HG02571 (cell line): ENCODE measurements at regions not wholly inside any gene's neighbourhood (a gene's known extent, or its start where the extent isn't known, plus 50 kb on each side); places are given as distances from the start of the nearest gene placed in this dataset.
"Not testable (repeated sequence)": the region's sequence is repeated elsewhere in the genome, so short reads cannot be mapped to it uniquely, and the experiment has no call there.

Source experiments
- ATAC-seq: cut with Tn5 transposase; IDR thresholded peaks from one replicate; pipeline ENCODE4 v1.9.1; 2021; ENCODE audit warnings: mild to moderate bottlenecking, moderate library complexity; ENCODE audit not compliant: unreplicated experiment

DNA sequence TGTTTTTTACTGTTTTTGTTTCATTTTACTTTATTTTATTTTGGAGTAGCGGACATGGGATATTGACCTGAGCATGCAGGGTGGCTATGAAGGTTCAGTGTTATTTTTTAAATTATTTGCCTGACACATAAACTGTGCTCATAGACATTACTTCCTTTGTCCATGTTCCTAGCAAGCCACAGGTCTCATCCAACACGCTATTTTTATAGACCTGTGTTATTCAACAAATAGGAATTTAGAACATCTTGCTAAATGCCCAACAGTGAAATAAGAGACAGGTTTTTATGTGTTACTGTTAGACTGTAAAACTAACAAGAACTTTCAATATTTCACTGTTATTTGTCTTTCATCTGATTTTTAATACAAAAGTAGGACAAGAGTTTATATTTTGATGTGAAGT lies 756.4 kb downstream of the KCNT2 start:
- no peak for ATAC-seq

DNA sequence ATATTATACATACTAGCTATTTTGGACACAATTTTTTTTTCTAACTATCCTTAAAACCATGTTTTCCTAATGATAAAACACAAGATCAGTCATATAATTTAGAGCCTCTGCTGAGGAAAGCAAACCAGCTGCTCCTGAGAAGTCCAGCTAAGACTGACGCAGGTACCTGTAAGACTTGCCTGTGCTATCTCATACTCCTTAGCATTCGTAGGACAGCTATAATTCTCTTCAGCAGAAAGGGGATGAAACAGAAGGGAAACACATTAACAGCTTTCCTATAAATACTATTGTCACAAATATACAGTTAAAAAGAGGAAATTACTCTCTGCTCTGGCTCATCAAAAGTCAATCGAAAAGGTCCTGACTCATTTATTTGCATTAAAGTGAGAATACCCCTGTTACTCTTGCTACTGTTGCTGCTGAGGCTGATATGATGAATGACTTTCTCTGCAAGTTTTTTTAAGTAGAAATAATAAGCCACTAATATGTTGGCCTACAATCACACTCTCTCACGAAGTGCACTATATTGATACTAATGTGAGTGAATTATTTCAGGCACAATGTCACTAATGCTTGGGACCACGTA lies 757.1 kb downstream of the KCNT2 start:
- ATAC-seq, result no peak

DNA sequence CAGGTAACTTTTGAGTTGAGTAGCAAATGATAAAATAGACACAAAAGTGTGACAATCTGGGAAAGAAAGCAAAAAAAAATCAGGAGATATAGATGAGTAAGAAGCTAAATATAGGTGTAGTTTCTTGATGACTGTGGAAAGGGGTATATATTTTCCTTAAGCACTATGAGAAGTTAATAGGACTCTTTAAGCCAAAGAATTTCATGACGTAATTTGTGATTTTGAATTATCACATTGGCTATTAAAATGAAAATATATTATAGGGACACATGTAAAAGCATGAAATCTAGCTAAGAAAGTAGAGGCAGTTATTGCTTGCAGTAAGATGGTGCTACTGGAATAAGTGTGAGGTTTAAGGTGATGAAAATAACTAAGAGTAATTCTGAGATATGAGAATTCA lies 759.1 kb downstream of the KCNT2 start:
- no peak for ATAC-seq

DNA sequence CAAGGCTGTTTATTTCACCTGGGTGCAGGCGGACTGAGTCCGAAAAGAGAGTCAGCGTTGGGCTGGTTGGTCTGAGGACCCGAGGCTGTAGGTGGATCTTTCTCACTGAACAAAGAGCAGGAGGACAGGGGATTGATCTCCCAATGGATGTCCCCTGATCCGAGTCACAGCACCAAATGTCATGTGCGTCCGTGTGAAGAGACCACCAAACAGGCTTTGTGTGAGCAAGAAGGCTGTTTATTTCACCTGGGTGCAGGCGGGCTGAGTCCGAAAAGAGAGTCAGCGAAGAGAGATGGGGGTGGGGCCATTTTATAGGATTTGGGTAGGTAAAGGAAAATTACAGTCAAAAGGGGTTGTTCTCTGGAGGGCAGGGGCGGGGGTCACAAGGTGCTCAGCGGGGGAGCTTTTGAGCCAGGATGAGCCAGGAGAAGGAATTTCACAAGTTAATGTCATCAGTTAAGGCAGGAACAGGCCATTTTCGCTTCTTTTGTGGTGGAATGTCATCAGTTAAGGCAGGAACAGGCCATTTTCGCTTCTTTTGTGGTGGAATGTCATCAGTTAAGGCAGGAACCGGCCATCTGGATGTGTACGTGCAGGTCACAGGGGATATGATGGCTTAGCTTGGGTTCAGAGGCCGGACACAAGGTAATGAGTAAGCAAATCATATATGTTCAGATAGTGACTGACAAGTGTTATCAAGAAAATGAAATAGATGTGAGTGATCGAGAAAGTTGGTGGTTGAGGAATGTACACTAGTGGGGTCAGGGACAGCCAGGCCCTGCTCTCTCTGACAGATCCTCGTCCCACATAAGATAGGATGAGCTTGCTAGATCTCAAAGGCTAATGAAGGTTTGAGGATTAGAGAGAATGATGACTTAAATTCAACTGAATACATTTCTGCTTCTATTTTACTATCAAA lies 760.0 kb downstream of the KCNT2 start:
- not testable (repeated sequence) for ATAC-seq

DNA sequence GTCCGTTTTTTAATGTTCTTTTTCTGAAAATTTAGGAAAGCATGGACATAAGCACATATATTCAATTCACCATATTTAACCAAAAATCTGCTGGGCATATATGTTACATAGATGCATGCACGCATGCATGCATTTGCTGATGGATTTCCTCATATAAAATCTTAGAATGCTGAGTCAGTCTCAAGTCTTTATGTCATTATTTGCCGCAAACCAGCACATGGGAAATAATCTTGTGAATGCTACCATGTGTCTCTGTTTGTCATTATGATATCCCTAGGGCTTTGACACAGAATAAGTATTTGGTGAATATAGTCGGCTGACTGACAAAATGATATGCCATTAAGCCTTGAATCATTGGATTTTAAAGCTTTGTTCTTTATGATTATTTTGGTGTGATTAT lies 776.5 kb downstream of the KCNT2 start:
- no peak for ATAC-seq

DNA sequence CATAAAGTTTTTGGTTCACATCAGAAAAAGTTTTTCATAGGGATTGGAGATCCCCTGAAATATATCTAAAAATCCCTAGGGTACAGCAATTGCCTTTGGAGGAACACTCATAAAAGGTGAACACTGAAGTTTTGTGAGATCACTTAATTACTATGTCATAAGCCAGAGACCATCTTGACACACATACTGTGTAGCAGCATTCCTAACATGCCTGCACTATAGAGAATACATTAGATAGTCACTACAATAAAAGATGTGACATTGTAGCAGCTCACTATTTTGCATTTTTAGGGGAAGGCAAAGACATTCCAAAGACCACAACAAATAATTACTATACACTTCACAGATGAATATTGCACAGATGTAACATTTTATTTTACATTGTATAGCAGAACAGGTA lies 779.9 kb downstream of the KCNT2 start:
- ATAC-seq, result no peak

DNA sequence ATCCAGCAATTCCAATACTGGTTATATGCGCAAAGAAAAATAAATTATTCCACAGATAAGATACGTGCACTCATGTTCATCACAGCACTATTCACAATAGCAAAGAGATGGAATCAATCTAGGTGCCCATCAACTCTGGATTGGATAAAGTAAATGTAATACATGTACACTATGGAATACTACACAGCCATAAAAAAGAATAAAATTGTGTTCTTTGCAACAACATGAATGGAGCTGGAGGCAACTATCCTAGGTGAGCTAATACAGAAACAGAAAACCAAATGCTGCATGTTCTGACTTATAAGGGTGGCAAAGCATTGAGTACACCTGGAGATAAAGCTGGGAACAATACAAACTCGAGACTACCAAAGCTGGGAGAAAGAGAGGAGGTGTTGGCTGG lies 787.3 kb downstream of the KCNT2 start:
- ATAC-seq, result no peak

DNA sequence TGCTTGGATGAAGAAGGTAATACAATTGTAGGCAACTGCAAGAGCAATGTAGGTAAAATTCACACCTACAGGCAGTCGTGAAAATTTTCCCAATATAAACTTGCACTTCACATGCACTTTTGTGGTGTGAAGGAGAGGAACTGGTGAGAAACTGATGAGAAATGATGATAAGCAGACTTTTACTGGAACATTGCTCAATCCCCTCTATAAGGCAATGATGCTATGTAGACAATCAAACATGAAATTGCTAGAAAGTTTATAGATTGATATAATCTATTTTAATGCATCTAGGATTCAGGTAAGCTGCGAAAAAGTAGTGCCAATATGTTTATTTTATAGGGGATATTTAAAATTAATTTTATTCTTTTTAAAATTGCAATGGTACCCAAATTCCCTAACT lies 802.2 kb downstream of the KCNT2 start:
- ATAC-seq, result no peak

DNA sequence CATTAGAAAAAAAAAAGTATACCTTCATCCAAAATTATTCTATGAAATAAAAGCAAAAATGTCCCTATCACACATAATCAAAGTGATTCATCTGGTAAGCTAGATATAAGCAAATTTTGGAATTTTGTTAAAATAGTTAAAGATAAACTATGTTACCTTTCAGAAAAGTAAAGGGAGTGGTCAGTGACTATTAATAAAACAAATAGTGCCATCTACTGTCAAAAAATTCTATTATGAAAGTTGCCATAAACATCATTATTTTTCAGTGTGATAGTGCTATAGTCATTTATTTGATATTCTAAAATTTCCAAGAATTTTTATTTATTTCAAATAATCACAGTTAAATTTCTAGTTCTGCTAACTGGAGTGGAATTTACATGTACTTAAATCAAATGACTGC lies 803.7 kb downstream of the KCNT2 start:
- no peak for ATAC-seq

DNA sequence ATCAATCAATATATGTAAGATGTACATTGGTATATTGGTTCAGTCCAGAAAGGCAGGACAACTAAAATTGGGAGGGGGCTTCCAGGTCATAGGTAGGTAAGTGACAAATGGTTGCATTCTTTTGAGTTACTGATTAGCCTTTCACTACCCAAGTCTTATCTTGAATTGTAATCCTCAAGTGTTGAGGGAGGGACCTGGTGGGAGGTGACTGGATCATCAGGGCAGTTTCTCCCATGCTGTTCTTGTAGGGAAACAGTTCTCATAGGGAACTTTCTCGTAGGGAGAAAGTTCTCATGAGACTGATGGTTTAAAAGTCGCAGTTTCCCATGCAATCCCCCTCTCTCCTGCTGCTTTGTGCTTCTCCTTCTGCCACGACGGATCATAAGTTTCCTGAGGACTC lies 809.2 kb downstream of the KCNT2 start:
- no peak for ATAC-seq

DNA sequence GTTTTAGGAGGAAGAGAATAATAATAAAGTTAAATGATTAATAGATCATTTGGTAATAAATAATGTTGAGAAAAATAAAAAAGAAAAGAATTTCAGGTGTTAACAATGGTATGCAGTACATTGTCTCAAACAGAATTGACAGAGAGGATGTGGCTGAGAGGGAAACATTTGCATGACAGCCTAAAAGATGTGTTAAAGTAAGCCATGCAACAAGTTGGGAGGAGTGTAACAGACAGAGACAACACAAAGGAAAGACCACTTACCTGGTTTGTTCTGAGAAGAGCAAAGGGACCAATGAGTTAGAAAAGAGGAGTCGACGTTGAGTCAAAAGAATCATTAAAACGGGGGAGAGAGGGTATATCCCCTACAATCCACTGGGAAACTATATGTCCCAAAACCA lies 814.0 kb downstream of the KCNT2 start:
- ATAC-seq, result no peak

DNA sequence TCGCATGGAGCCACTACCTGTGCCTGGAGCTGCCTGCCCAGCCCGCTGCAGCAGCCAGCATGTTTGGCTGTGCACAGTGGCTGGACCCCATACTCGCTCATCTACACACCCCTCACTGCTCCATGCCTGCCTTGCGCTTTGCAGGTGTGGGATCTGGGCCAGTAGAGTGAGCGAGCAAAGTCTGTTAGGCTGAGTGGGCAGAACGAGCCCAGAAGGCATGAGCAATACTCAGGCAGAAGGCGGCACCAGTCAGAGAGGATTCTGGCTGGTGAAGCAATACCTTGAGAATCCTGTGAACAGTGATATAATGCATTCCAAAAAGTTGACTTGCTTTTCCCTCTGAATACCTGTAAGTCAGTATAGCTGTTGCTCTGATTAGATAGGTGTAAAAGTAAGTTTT lies 816.4 kb downstream of the KCNT2 start:
- no peak for ATAC-seq

DNA sequence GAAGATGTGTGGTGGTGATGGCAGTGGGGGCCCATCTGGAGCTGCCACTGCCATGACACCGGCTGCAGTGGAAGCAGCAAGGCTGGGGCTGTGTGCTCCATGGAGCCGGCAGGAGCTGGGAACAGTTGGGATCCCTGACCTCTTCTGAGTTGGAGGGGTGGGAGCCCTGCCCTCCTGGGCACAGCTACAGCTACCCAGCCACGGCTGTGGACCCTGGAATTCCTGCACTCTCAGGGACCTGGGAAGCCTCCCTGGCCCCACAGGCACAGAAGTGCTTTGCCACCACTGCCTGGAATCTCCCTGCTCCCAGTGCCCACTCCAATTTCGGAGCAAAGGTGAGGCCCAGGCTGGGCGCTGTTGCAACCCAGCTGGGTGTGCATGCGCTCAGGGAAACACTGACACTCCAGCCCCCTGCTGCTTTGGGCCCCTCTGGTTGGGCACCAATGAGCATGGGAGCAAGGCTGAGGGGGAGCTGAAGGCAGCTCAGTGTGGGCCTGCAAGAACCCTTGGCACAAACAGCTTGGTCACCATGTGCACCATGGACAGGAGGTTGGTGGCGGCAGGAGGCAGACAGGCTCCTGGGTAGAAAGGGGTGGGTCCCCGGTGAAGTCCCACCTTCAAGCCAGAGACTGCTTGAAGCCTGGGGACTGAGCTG lies 817.6 kb downstream of the KCNT2 start:
- no peak for ATAC-seq

DNA sequence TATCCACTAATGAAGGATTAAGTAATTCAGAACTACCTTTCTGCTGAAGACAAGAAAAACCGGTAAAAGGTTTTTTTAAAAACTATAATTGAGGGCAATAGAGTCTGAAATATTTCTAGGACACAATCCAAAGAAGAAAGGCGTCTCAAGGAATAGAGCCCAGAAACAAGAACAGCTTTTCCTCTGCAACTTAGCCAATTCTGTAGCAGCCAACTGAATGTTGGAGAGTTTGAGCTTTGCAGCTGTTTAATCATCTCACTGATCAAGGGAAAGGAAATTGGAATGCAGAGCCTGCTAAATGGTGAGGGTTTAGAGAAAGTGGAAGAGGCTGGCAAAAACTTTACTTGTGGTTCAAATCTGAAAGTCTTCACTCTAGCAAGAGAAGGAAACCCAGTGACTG lies 818.9 kb downstream of the KCNT2 start:
- no peak for ATAC-seq

DNA sequence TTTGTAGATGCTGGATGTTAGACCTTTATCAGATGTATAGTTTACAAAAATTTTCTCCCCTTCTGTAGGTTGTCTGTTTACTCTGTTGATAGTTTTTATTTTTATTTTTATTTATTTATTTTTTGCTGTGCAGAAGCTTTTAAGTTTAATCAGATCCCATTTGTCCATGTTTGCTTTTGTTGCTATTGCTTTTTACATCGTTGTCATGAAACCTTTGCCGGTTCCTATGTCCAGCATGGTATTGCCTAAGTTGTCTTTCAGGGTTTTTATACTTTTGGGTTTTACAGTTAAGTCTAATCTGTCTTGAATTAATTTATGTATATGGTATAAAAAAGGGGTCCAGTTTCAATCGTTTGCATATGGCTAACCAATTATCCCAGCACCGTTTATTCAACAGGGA lies 819.5 kb downstream of the KCNT2 start:
- ATAC-seq, result no peak

DNA sequence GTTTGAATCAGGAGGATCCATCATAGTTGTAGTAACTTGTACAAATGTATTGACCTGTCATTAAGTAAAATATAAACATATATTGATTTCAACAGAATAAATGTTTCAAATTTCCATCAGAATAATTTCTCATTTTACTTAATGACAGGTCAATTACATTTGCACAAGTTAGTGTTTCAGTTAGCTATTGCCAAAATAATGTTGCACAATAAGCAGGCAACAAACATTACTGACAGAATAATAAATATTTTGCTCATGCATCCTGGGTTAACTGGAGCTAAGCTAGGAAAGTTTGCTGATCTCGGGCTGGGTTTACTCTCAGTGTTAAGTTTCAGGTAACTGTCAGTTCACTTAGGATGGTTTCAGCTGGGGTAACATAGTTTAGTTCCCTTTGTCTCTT lies 822.4 kb downstream of the KCNT2 start:
- no peak for ATAC-seq

DNA sequence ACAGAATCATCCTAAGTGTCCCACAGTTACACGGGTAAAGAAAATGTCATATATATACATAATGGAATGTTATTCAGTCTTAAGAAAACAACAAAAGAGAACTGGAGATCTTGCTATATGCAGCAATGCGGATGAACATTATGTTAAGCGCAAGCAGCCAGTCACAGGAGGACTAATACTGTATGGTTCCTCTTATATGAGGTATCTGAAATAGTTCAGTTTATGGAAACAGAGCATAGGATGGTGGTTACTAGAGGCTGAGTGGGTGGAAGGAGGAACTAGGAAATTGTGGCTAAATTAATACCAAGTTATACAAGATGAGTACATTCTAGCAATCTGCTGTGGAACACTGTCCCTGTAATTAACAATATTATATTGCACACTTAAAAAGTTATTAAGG lies 834.3 kb downstream of the KCNT2 start:
- no peak for ATAC-seq

DNA sequence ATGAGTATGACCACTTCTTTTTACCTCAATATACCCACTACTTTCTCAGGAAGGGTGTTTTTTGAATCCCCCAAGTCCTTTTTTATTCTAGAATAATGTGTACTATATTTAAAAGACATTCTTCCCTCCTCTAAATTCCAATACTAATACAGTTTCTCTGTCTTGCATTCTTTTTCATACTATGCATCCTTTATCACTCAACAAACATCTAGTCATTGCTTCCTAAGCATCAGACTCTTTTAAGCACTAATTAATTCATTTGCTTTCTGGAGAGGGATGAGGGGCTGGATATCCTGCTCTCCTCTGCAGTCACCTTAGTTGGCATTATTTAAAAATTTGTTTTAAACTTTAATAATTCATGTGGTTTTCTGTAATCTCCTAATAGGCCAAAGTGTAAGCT lies 838.8 kb downstream of the KCNT2 start:
- no peak for ATAC-seq

DNA sequence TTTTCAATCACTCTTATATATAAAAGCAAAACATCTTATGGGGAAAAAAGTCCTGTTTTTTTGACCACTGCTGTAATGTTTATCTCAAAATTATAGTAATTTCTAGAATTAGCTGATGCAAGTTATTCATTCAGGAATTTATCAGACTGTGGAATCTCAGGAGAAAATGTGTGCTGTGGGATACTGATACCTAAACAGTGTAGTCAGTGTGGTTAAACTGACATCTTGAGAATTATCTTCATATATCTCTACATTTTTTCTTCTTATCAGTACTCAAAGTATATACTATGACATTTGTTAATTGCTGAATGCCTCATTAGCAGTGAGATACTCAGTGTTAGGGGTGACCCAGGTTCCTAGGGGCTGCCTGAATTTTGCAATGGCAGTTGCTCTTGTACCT lies 839.3 kb downstream of the KCNT2 start:
- no peak for ATAC-seq

DNA sequence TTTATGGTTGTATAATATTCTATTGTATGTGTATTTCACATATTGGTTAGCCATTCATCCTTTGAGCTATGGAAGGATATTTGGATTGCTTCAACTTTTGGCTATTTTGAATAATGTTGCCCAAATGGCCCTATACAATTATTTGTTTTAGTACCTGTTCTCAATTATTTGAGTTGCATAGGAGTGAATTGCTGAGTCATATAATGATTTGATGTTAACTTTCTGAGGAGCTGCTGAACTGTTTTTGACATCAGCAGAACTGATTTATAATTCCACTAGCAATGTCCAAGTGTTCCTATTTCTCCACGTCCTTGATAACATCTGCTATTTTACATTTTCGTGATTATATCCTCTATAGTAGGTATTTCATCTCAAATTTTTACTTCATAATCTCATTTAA lies 839.9 kb downstream of the KCNT2 start:
- no peak for ATAC-seq

DNA sequence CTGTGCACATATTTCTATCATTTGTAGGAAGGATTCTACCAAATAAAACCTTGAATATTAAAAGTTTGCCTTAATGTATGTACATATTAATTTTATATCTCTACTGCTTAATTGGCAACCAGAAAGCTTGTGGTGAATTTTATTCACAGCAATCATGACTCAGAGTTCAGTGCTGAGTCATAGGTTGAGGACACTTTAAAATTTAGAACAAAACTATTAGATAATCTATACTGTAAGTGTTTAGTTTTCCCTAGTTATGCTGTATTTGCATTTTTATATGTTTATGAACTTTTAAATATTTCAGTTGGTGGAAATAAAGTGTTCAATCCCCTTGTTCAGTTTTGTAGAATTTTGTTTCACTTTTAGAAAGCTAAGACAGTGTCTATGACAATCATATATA lies 841.5 kb downstream of the KCNT2 start:
- no peak for ATAC-seq

DNA sequence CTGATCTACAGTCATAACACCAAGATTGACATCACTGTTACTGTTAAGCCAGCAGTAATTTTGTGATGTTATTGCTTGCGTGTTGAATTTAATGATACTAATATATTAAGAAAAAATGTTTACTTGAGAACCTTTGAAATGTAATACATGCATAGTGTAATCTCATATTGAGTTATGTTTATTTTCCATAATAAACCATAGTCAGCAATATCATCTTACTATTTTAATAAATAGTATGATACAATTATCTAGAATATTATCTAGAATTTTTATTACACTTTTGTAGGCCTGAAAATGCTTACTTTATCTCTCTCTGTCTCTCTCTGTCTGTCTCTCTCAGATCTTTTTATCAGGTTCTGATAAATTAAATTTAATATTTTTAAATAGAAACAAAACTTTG lies 843.1 kb downstream of the KCNT2 start:
- no peak for ATAC-seq
